ENCODE measurements at regions not wholly inside any gene's neighbourhood (a gene's known extent, or its start where the extent isn't known, plus 50 kb on each side); places are given as distances from the start of the nearest gene placed in this dataset.

- Histone ChIP-seq H3K4me1 (ENCODE audit: control insufficient read depth, insufficient read depth, low read length) (no peaks in the 10 kb centered on the region), H3K27me3 (replicated peaks in 1 of 2; ENCODE audit: control insufficient read depth in 2 of 2, insufficient read depth in 2 of 2, low read length in 1 of 2) (no peaks in the 10 kb centered on the region), H3K9me3 (replicated peaks; ENCODE audit: control insufficient read depth, insufficient read depth, low read length) (no peaks in the 10 kb centered on the region), H4K20me1 (ENCODE audit: control insufficient read depth, insufficient read depth) (no peaks in the 10 kb centered on the region), H3K4me3 (no peak overlapping the region), H3K79me2 (ENCODE audit: control insufficient read depth, insufficient read depth, low read length) (no peaks in the 10 kb centered on the region), H3K4me2 (ENCODE audit: control insufficient read depth, insufficient read depth) (no peak overlapping the region), H2AFZ (ENCODE audit: control insufficient read depth, low read depth, low read length) (no peak overlapping the region), H3K27ac (ENCODE audit: control insufficient read depth, insufficient read depth) (no peak overlapping the region), H3K9ac (ENCODE audit: control insufficient read depth, insufficient read depth, low read length) (no peak overlapping the region), H3K36me3 (ENCODE audit: control insufficient read depth in 2 of 2, insufficient read depth in 2 of 2, low read length in 1 of 2) (no peaks in the 10 kb centered on the region)
- intact Hi-C loops (cut with micrococcal nuclease; ENCODE audit: unreplicated experiment) = no loop called here
- ChIA-PET POLR2A (no interaction called here), RAD21 (ENCODE audit: unreplicated experiment) (no interaction called here), CTCF (no interaction called here), SMC1A (ENCODE audit: uncharacterized antibody, unreplicated experiment) (no interaction called here)
- TF ChIP-seq MTA3 (IDR thresholded peaks at IDR 0.05; ENCODE audit: borderline replicate concordance, low read length) = no peak
- DNase-seq (ENCODE audit: low read depth, low spot score) (no peak), FAIRE-seq (no peak), ATAC-seq (no peak)
- in situ Hi-C loops (cut with MboI) = no loop called here
- BruUV-seq (replicated peaks) = no TSS peak
Measured at GRCh38 chr2:118650327-118650726, 197.1 kb downstream of the EN1 start.

- Histone ChIP-seq H3K4me1 (ENCODE audit: control insufficient read depth, insufficient read depth, low read length) (no peaks in the 10 kb centered on the region), H3K9ac (ENCODE audit: control insufficient read depth, insufficient read depth, low read length) (no peak overlapping the region), H3K27me3 (replicated peaks in 1 of 2; ENCODE audit: control insufficient read depth in 2 of 2, insufficient read depth in 2 of 2, low read length in 1 of 2) (no peaks in the 10 kb centered on the region), H3K9me3 (replicated peaks; ENCODE audit: control insufficient read depth, insufficient read depth, low read length) (no peaks in the 10 kb centered on the region), H3K79me2 (ENCODE audit: control insufficient read depth, insufficient read depth, low read length) (no peaks in the 10 kb centered on the region), H2AFZ (ENCODE audit: control insufficient read depth, low read depth, low read length) (no peak overlapping the region), H3K36me3 (ENCODE audit: control insufficient read depth in 2 of 2, insufficient read depth in 2 of 2, low read length in 1 of 2) (no peaks in the 10 kb centered on the region), H3K4me2 (ENCODE audit: control insufficient read depth, insufficient read depth) (no peak overlapping the region), H4K20me1 (ENCODE audit: control insufficient read depth, insufficient read depth) (no peaks in the 10 kb centered on the region), H3K27ac (ENCODE audit: control insufficient read depth, insufficient read depth) (no peak overlapping the region), H3K4me3 (no peak overlapping the region)
- RAD21 ChIA-PET (ENCODE audit: unreplicated experiment) = no interaction called here
- SMC1A ChIA-PET (ENCODE audit: uncharacterized antibody, unreplicated experiment) = no interaction called here
- in situ Hi-C loops (cut with MboI) (no loop called here), intact Hi-C loops (cut with micrococcal nuclease; ENCODE audit: unreplicated experiment) (no loop called here)
- ATAC-seq = no peak
- 45% methylated on average over 7 of the region's 7 CpGs for WGBS (ENCODE audit: insufficient coverage, insufficient replicate concordance, low lambda C conversion rate, missing lambda C conversion rate)
- FAIRE-seq = no peak
- POLR2A ChIA-PET = interaction anchor here (0.6 kb wide), 1 partner anchor 36 kb away, joined by 3 read pairs; no protein-coding TSS in a partner anchor
- no peak for TF ChIP-seq STAT3 (IDR thresholded peaks at IDR 0.05; ENCODE audit: low read depth, low read length)
- TF ChIP-seq GATAD2B (conservative IDR thresholded peaks at IDR 0.05; ENCODE audit: low read depth) = no peak
- TF ChIP-seq EZH2 (IDR thresholded peaks at IDR 0.05; ENCODE audit: borderline replicate concordance, control insufficient read depth, low read depth, low read length) = no peak
- no peak for TF ChIP-seq DPF2 (IDR thresholded peaks at IDR 0.05)
- TF ChIP-seq STAT1 (conservative IDR thresholded peaks at IDR 0.05) = no peak
- TF ChIP-seq USF1 (IDR thresholded peaks at IDR 0.05; ENCODE audit: borderline replicate concordance, extremely low read length, insufficient read depth, low read depth, low read length) = no peak
- no peak for TF ChIP-seq HDAC6 (IDR thresholded peaks at IDR 0.05; ENCODE audit: unreplicated experiment)
- no peak for TF ChIP-seq NRF1 (conservative IDR thresholded peaks at IDR 0.05; ENCODE audit: low read depth, low read length)
- TF ChIP-seq SPI1 (IDR thresholded peaks at IDR 0.05; ENCODE audit: borderline replicate concordance, insufficient read depth, low read depth, low read length) = no peak
- no peak for TF ChIP-seq PKNOX1 (IDR thresholded peaks at IDR 0.05)
- TF ChIP-seq E2F8 (IDR thresholded peaks at IDR 0.05; ENCODE audit: low read depth, partially characterized antibody) = no peak
- TF ChIP-seq LARP7 (IDR thresholded peaks at IDR 0.05) = no peak
- TF ChIP-seq RAD51 (IDR thresholded peaks at IDR 0.05) = no peak
- TF ChIP-seq ASH2L (IDR thresholded peaks at IDR 0.05; ENCODE audit: borderline replicate concordance, low read depth) = no peak
- no peak for DNase-seq (ENCODE audit: low read depth, low spot score)
- CTCF ChIA-PET = no interaction called here
- BruUV-seq (replicated peaks) = no TSS peak
Measured at GRCh38 chr2:118645876-118646275, 201.6 kb downstream of the EN1 start.

All from GM12878 (cell line).